ENCODE measurements at regions not wholly inside any gene's neighbourhood (a gene's known extent, or its start where the extent isn't known, plus 50 kb on each side); places are given as distances from the start of the nearest gene placed in this dataset.

- TF ChIP-seq POLR2AphosphoS5 (IDR thresholded peaks at IDR 0.05; ENCODE audit: low read depth, low read length) (no peak), REST (IDR thresholded peaks at IDR 0.05; ENCODE audit: insufficient read depth in 1 of 2, low read depth in 2 of 2, low read length in 2 of 2) (no peak)
These were observed 126.4 kb downstream of the TXNL1 start for GRCh38 chr18:56511996-56512395.

All from PFSK-1 (cell line).